ENCODE measurements at regions not wholly inside any gene's neighbourhood (a gene's known extent, or its start where the extent isn't known, plus 50 kb on each side); places are given as distances from the start of the nearest gene placed in this dataset.

DNA sequence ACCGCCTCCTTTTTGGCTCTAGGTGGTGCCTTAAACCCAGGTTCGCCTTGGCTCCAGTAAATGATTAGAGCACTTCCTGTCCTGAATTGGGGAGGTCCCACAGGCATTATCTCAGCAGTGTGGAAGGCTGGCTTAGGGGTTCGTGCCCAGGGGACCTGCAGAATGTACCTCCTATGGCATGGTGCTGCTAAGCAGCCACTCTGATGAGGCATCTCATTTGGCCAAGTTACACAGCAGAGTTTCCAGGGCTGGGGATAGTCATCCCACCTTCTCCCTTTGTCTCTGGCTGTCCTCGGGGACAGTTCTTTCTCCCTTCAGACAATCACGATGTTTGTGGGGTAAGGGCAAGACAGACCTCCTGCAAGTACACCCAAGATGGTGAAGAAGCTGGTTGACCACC, 371.2 kb downstream of the VPS13C start:
- Histone ChIP-seq H3K4me2 (ENCODE audit: insufficient read depth, low read length) (no peak overlapping the region), H3K27me3 (ENCODE audit: insufficient read depth, low read length, poor library complexity) (no peaks in the 10 kb centered on the region), H4K20me1 (ENCODE audit: insufficient read depth, low read length) (no peaks in the 10 kb centered on the region), H3K9me3 (ENCODE audit: insufficient read depth, low read length, severe bottlenecking) (no peaks in the 10 kb centered on the region), H2AFZ (ENCODE audit: low read depth, low read length) (no peak overlapping the region), H3K4me3 (ENCODE audit: low read depth in 1 of 2, low read length in 2 of 2) (no peak overlapping the region), H3K4me1 (ENCODE audit: insufficient read depth, low read length) (no peaks in the 10 kb centered on the region), H3K27ac (ENCODE audit: low read length) (no peak overlapping the region), H3K79me2 (ENCODE audit: insufficient read depth, low read length) (no peaks in the 10 kb centered on the region), H3K9ac (ENCODE audit: low read depth, low read length) (no peak overlapping the region), H3K36me3 (ENCODE audit: insufficient read depth, low read length) (no peaks in the 10 kb centered on the region)
- TF ChIP-seq, protein P1, sequence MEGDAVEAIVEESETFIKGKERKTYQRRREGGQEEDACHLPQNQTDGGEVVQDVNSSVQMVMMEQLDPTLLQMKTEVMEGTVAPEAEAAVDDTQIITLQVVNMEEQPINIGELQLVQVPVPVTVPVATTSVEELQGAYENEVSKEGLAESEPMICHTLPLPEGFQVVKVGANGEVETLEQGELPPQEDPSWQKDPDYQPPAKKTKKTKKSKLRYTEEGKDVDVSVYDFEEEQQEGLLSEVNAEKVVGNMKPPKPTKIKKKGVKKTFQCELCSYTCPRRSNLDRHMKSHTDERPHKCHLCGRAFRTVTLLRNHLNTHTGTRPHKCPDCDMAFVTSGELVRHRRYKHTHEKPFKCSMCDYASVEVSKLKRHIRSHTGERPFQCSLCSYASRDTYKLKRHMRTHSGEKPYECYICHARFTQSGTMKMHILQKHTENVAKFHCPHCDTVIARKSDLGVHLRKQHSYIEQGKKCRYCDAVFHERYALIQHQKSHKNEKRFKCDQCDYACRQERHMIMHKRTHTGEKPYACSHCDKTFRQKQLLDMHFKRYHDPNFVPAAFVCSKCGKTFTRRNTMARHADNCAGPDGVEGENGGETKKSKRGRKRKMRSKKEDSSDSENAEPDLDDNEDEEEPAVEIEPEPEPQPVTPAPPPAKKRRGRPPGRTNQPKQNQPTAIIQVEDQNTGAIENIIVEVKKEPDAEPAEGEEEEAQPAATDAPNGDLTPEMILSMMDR (IDR thresholded peaks at IDR 0.05; ENCODE audit: borderline replicate concordance, extremely low read depth, low read length, poor library complexity, severe bottlenecking) = no peak
- TF ChIP-seq EZH2 (IDR thresholded peaks at IDR 0.05; ENCODE audit: borderline replicate concordance, low read depth, low read length, severe bottlenecking) = no peak
- ATAC-seq (ENCODE audit: insufficient read depth, low read depth) (no peak), DNase-seq (no peak)

DNA sequence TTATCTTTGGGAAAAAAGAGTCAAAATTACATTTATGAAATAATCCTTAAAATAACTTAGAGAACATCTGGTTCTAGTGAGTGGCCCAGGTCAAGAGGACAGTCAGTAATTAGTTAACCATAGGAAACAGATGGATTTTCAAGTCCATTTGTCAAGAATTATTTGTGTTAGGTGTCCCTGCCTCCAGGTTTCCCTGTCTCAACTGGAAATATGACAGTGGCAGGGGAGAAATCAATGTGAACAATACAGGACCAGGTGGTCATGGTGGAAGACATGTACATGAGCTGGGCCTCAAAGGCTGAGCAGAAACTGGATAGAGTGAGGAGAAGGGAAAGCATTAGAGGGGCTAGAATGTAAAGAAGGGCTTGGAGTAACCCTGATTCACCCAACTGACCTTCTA, 372.6 kb downstream of the VPS13C start:
- no peaks in the 10 kb centered on the region for H4K20me1 ChIP-seq (ENCODE audit: insufficient read depth, low read length)
- ATAC-seq (ENCODE audit: insufficient read depth, low read depth) (no peak), DNase-seq (no peak)
- H3K79me2 ChIP-seq (ENCODE audit: insufficient read depth, low read length) = no peaks in the 10 kb centered on the region
- no peak overlapping the region for H3K27ac ChIP-seq (ENCODE audit: low read length)
- H2AFZ ChIP-seq (ENCODE audit: low read depth, low read length) = no peak overlapping the region
- H3K27me3 ChIP-seq (ENCODE audit: insufficient read depth, low read length, poor library complexity) = no peaks in the 10 kb centered on the region
- no peaks in the 10 kb centered on the region for H3K36me3 ChIP-seq (ENCODE audit: insufficient read depth, low read length)
- no peak for TF ChIP-seq EZH2 (IDR thresholded peaks at IDR 0.05; ENCODE audit: borderline replicate concordance, low read depth, low read length, severe bottlenecking)
- TF ChIP-seq, protein P1 (IDR thresholded peaks at IDR 0.05; ENCODE audit: borderline replicate concordance, extremely low read depth, low read length, poor library complexity, severe bottlenecking) = no peak
- H3K9ac ChIP-seq (ENCODE audit: low read depth, low read length) = no peak overlapping the region
- H3K4me1 ChIP-seq (ENCODE audit: insufficient read depth, low read length) = no peaks in the 10 kb centered on the region
- H3K4me2 ChIP-seq (ENCODE audit: insufficient read depth, low read length) = no peak overlapping the region
- no peak overlapping the region for H3K4me3 ChIP-seq (ENCODE audit: low read depth in 1 of 2, low read length in 2 of 2)
- no peaks in the 10 kb centered on the region for H3K9me3 ChIP-seq (ENCODE audit: insufficient read depth, low read length, severe bottlenecking)

DNA sequence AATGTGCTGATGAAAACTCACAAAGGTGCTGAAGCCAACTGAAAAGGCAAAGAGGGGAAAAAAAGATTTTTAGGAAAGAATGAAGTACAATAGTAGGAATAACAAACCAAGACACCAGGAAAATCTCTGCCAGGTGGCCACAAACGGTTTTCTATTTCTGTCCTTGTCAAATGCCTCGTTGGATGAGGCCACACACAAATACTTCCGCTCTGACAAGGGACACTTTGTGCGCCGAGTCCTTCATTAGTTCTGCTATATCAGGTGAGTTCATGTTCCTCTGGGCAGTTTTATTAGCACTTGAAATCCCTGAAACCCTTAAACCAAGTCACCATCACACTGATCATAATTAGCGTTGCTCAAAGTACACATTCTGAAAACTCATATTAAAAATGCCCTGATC, 373.1 kb downstream of the VPS13C start:
- H3K79me2 ChIP-seq (ENCODE audit: insufficient read depth, low read length) = no peaks in the 10 kb centered on the region
- H3K4me3 ChIP-seq (ENCODE audit: low read depth in 1 of 2, low read length in 2 of 2) = no peak overlapping the region
- TF ChIP-seq EZH2 (IDR thresholded peaks at IDR 0.05; ENCODE audit: borderline replicate concordance, low read depth, low read length, severe bottlenecking) = no peak
- TF ChIP-seq, protein P1 (IDR thresholded peaks at IDR 0.05; ENCODE audit: borderline replicate concordance, extremely low read depth, low read length, poor library complexity, severe bottlenecking) = no peak
- no peaks in the 10 kb centered on the region for H3K36me3 ChIP-seq (ENCODE audit: insufficient read depth, low read length)
- no peak overlapping the region for H2AFZ ChIP-seq (ENCODE audit: low read depth, low read length)
- H3K9ac ChIP-seq (ENCODE audit: low read depth, low read length) = no peak overlapping the region
- DNase-seq (no peak), ATAC-seq (ENCODE audit: insufficient read depth, low read depth) (no peak)
- H3K27me3 ChIP-seq (ENCODE audit: insufficient read depth, low read length, poor library complexity) = no peaks in the 10 kb centered on the region
- H4K20me1 ChIP-seq (ENCODE audit: insufficient read depth, low read length) = no peaks in the 10 kb centered on the region
- no peak overlapping the region for H3K4me2 ChIP-seq (ENCODE audit: insufficient read depth, low read length)
- H3K27ac ChIP-seq (ENCODE audit: low read length) = no peak overlapping the region
- no peaks in the 10 kb centered on the region for H3K9me3 ChIP-seq (ENCODE audit: insufficient read depth, low read length, severe bottlenecking)
- no peaks in the 10 kb centered on the region for H3K4me1 ChIP-seq (ENCODE audit: insufficient read depth, low read length)

- Histone ChIP-seq H3K27ac (ENCODE audit: low read length) (no peak overlapping the region), H3K4me3 (ENCODE audit: low read depth in 1 of 2, low read length in 2 of 2) (no peak overlapping the region), H2AFZ (ENCODE audit: low read depth, low read length) (no peak overlapping the region), H3K27me3 (ENCODE audit: insufficient read depth, low read length, poor library complexity) (peaks cover 3% of the 10 kb centered on the region), H4K20me1 (ENCODE audit: insufficient read depth, low read length) (no peaks in the 10 kb centered on the region), H3K9me3 (ENCODE audit: insufficient read depth, low read length, severe bottlenecking) (no peaks in the 10 kb centered on the region), H3K4me1 (ENCODE audit: insufficient read depth, low read length) (no peaks in the 10 kb centered on the region), H3K9ac (ENCODE audit: low read depth, low read length) (no peak overlapping the region), H3K79me2 (ENCODE audit: insufficient read depth, low read length) (no peaks in the 10 kb centered on the region), H3K4me2 (ENCODE audit: insufficient read depth, low read length) (no peak overlapping the region), H3K36me3 (ENCODE audit: insufficient read depth, low read length) (no peaks in the 10 kb centered on the region)
- no peak for TF ChIP-seq EZH2 (IDR thresholded peaks at IDR 0.05; ENCODE audit: borderline replicate concordance, low read depth, low read length, severe bottlenecking)
- TF ChIP-seq, protein P1 (IDR thresholded peaks at IDR 0.05; ENCODE audit: borderline replicate concordance, extremely low read depth, low read length, poor library complexity, severe bottlenecking) = no peak
- no peak for ATAC-seq (ENCODE audit: insufficient read depth, low read depth)
- DNase-seq = no peak
Observed at GRCh38 chr15:61685971-61686370, 374.3 kb downstream of the VPS13C start.
